ENCODE measurements at regions not wholly inside any gene's neighbourhood (a gene's known extent, or its start where the extent isn't known, plus 50 kb on each side); places are given as distances from the start of the nearest gene placed in this dataset.

DNA sequence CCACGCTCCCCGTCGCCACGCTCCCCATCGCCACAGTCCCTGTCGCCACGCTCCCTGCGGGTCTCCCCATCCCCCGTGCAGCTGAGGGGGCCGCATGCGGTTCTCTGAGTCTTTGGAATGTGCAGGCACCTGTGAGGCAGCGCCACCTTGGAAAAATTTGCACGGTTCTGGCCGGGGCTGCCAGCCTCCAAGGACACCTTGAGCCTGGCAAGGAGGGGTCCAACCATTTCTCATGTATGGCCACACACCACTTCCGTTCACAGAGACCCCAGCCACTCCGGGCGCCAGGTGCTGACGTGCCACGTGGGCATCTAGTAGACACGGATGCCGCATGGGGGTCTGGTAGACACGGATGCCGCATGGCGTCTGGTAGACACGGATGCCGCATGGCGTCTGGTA lies 70.5 kb upstream of the ADGRA1 start:
- no peaks in the 10 kb centered on the region for H3K9me3 ChIP-seq
- 88 to 95% methylated on average over 18 to 25 of the region's 27 CpGs for WGBS, 2 donors
- TF ChIP-seq, protein P1, sequence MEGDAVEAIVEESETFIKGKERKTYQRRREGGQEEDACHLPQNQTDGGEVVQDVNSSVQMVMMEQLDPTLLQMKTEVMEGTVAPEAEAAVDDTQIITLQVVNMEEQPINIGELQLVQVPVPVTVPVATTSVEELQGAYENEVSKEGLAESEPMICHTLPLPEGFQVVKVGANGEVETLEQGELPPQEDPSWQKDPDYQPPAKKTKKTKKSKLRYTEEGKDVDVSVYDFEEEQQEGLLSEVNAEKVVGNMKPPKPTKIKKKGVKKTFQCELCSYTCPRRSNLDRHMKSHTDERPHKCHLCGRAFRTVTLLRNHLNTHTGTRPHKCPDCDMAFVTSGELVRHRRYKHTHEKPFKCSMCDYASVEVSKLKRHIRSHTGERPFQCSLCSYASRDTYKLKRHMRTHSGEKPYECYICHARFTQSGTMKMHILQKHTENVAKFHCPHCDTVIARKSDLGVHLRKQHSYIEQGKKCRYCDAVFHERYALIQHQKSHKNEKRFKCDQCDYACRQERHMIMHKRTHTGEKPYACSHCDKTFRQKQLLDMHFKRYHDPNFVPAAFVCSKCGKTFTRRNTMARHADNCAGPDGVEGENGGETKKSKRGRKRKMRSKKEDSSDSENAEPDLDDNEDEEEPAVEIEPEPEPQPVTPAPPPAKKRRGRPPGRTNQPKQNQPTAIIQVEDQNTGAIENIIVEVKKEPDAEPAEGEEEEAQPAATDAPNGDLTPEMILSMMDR (IDR thresholded peaks at IDR 0.05), result no peak
- TF ChIP-seq POLR2A (IDR thresholded peaks at IDR 0.05) (no peak), EP300 (IDR thresholded peaks at IDR 0.05) (no peak)
- H3K27ac ChIP-seq, result no peak overlapping the region
- peaks cover 0 to 6% of the 10 kb centered on the region in 2 donors for H3K27me3 ChIP-seq
- H3K36me3 ChIP-seq, result no peaks in the 10 kb centered on the region
- peaks cover 0 to 2% (median 0%) of the 10 kb centered on the region in 4 donors for H3K4me1 ChIP-seq
- H3K4me3 ChIP-seq, result no peak overlapping the region
- no peak for DNase-seq (ENCODE audit: low spot score in 2 of 2)

DNA sequence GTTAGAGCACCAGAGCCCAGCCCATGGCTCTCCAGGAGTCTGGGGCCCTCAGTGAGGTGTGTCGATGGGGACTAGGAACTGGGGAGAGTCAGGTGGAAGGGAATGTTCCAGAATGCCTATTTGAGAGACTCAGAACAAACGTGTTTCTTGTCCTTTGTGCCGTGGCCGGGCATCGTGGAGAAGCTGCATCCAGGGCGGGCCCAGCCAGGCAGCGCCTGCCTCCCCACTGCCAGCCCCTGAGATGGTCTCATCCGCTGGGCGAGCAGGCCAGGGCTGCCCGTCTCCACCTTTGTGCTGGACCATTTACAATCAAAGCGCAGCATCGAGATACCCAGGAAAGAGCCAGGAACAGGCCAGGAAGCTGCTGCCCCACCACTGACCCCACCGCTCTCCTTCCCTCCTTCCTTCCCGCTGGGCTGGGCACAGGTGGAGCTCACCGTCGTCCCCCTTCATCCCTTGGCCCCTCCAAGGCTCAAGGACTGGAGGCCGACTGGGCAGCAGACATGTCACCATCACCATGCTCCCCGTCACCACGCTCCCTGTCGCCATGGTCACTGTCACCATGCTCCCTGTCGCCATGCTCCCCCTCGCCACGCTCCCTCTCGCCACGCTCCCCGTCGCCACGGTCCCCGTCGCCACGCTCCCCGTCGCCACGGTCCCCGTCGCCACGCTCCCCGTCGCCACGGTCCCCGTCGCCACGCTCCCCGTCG lies 71.1 kb upstream of the ADGRA1 start:
- H3K27ac ChIP-seq, result no peak overlapping the region
- H3K4me1 ChIP-seq, result no peaks in the 10 kb centered on the region
- WGBS, 2 donors, result 93 to 94% methylated on average over 44 to 45 of the region's 45 CpGs
- H3K9me3 ChIP-seq, result no peaks in the 10 kb centered on the region
- no peak for DNase-seq (ENCODE audit: low spot score in 2 of 2)
- H3K36me3 ChIP-seq, result no peaks in the 10 kb centered on the region
- H3K4me3 ChIP-seq, result no peak overlapping the region
- TF ChIP-seq, protein P1 (IDR thresholded peaks at IDR 0.05), result no peak
- no peak for TF ChIP-seq POLR2A (IDR thresholded peaks at IDR 0.05)
- no peak for TF ChIP-seq EP300 (IDR thresholded peaks at IDR 0.05)
- peaks cover 0 to under 1% of the 10 kb centered on the region in 2 donors for H3K27me3 ChIP-seq

DNA sequence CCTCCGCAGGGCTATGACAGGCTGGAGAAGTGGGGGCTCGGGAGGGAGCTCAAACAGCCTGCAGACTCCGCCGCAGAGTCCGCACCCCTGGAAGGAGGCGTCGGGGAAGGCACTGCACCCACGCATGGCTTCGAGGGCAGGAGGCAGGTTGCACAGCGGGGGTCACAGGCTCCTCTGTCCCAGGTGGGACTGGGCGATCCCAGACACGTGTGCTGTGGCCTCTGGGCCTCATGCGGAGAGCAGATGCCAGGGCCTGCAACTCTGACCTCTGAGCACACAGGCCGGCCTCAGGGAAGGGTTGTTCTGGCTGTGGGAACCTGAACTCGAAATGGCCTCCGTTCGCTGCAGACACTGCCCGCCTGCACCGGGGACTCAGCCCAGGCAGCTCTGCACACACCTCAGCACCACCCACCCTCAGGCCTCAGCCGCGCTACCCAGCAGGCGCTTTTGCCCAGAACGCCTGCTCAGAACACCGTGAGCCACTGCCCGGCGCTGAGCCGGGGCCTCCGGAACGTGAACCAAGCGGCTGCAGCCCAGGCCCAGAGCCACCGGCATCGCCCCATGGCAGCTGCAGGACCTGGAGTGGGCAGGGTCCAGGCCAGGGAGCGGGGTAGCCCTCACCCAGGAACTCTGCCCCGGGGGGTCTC lies 71.8 kb upstream of the ADGRA1 start:
- Histone ChIP-seq H3K27me3 (no peaks in the 10 kb centered on the region), H3K27ac (no peak overlapping the region), H3K4me1 (no peaks in the 10 kb centered on the region), H3K36me3 (no peaks in the 10 kb centered on the region), H3K4me3 (no peak overlapping the region), H3K9me3 (no peaks in the 10 kb centered on the region)
- TF ChIP-seq, protein P1 (IDR thresholded peaks at IDR 0.05), result no peak
- TF ChIP-seq EP300 (IDR thresholded peaks at IDR 0.05) (no peak), POLR2A (IDR thresholded peaks at IDR 0.05) (no peak)
- 87 to 88% methylated on average over 23 to 32 of the region's 34 CpGs for WGBS, 2 donors
- DNase-seq (ENCODE audit: low spot score in 2 of 2), result no peak

DNA sequence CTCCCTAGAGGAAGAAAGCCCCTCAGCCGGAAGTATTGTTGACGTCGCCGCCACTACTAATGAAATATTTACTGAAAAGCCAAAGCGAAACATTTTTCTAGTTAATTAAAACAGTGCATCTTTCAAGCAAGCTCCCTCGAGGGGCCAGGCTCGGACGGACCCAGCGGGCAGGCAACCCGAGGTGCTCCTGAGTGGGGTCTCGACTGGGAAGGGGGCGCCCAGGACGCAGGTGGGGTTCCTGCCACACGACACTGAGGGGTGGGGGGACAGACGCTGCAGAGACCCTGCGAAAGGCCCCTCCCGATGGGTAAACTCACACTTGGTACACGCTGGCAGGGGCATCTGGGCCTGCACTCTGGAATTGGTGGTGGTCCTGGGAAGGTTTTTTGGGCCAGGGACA lies 72.4 kb upstream of the ADGRA1 start:
- Histone ChIP-seq H3K27me3 (no peaks in the 10 kb centered on the region), H3K36me3 (no peaks in the 10 kb centered on the region), H3K27ac (no peak overlapping the region), H3K4me1 (no peaks in the 10 kb centered on the region), H3K9me3 (no peaks in the 10 kb centered on the region), H3K4me3 (no peak overlapping the region)
- DNase-seq (ENCODE audit: low spot score in 2 of 2), result no peak
- 83 to 84% methylated on average over 18 of the region's 18 CpGs for WGBS, 2 donors
- TF ChIP-seq EP300 (IDR thresholded peaks at IDR 0.05) (no peak), POLR2A (IDR thresholded peaks at IDR 0.05) (no peak)
- TF ChIP-seq, protein P1 (IDR thresholded peaks at IDR 0.05), result no peak

DNA sequence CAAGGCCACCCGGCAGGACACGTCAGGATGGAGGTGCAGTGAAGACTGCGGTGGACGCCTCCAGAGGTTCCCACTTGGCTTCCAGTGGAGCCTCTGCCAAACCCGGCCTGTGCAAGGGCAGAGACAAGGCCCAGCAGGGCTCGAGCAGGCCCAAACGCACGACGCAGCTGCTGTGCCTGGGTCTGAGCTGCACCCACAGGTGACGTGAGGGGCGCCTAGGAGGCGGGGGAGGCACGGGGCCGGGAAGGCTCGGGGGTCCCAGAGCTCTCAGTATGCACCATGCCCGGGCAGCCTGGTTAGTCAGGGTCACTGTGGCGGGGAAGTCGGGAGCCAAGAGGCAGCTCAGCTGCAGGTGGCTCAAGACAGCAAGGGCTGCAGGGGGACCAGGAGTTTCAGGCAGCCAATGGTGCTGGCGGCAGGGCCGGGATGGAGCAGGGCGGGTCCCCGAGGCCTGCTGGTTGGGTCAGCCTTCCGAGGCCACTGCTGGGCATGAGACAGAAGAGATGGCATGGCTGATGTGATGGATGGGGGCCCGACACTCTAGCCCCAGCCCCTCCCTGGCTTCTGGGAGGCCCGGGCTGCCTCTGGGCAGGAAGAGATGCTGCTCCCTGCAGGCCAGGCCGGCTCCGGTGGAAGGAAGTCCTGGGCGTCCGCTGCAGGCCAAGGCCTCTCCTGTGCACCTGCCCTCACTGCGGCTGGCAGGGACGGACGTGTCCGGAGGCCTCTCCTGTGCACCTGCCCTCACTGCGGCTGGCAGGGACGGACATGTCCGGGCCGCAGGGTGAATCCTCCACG lies 72.2 kb upstream of the CFAP46 start:
- no peak overlapping the region for H3K27ac ChIP-seq
- no peak for DNase-seq (ENCODE audit: low spot score in 2 of 2)
- H3K27me3 ChIP-seq, result no peaks in the 10 kb centered on the region
- H3K4me3 ChIP-seq, result no peak overlapping the region
- TF ChIP-seq EP300 (IDR thresholded peaks at IDR 0.05) (no peak), POLR2A (IDR thresholded peaks at IDR 0.05) (no peak)
- TF ChIP-seq, protein P1 (IDR thresholded peaks at IDR 0.05), result no peak
- no peaks in the 10 kb centered on the region for H3K36me3 ChIP-seq
- 77 to 86% methylated on average over 33 to 36 of the region's 38 CpGs for whole genome bisulfite sequencing, 2 donors
- H3K4me1 ChIP-seq, result no peaks in the 10 kb centered on the region
- no peaks in the 10 kb centered on the region for H3K9me3 ChIP-seq
